Smooth muscle cell (in vitro differentiated cells): ENCODE measurements at regions not wholly inside any gene's neighbourhood (a gene's known extent, or its start where the extent isn't known, plus 50 kb on each side); places are given as distances from the start of the nearest gene placed in this dataset.

ENCODE experiments used
- DNase-seq: peaks from one replicate; lab custom pipeline; 2025; ENCODE audit not compliant: unreplicated experiment; lab: John Stamatoyannopoulos, UW
- H2AFZ ChIP-seq: fragments of 200-600 bp; sonication (generic); 2 replicates; pipeline ENCODE4 v1.6.0; 2016; ENCODE audit warnings: antibody characterized with exemption, low read depth, mild to moderate bottlenecking
- H3F3A ChIP-seq: fragments of 200-600 bp; sonication (generic); 2 replicates; pipeline ENCODE4 v1.6.0; 2017; ENCODE audit warnings: antibody characterized with exemption, low read depth
- H3K27ac ChIP-seq: fragments of 200-600 bp; sonication (generic); 2 replicates; pipeline ENCODE4 v1.5.1; 2016; ENCODE audit warnings: low read depth, mild to moderate bottlenecking
- H3K27me3 ChIP-seq: fragments of 200-600 bp; sonication (generic); 2 replicates; pipeline ENCODE4 v1.6.1; 2016; ENCODE audit warnings: low read depth, mild to moderate bottlenecking
- H3K36me3 ChIP-seq: fragments of 200-600 bp; sonication (generic); 2 replicates; pipeline ENCODE4 v1.5.1; 2016; ENCODE audit warnings: low read depth
- H3K4me1 ChIP-seq: fragments of 200-600 bp; sonication (generic); 2 replicates; pipeline ENCODE4 v1.5.1; 2016; ENCODE audit warnings: low read depth
- H3K4me2 ChIP-seq: fragments of 200-600 bp; sonication (generic); 2 replicates; pipeline ENCODE4 v1.6.0; 2016; ENCODE audit warnings: mild to moderate bottlenecking
- H3K4me3 ChIP-seq: fragments of 200-600 bp; sonication (generic); 2 replicates; pipeline ENCODE4 v1.5.1; 2016; ENCODE audit warnings: mild to moderate bottlenecking
- H3K79me2 ChIP-seq: fragments of 200-600 bp; sonication (generic); 2 replicates; pipeline ENCODE4 v1.6.0; 2016; ENCODE audit warnings: low read depth, mild to moderate bottlenecking
- H3K9ac ChIP-seq: fragments of 200-600 bp; sonication (generic); 2 replicates; pipeline ENCODE4 v1.6.0; 2016; ENCODE audit warnings: low read depth
- H3K9me3 ChIP-seq: fragments of 200-600 bp; sonication (generic); replicated peaks from 2 replicates; pipeline ENCODE4 v1.5.1; 2016; ENCODE audit warnings: low read depth
- H4K20me1 ChIP-seq: fragments of 200-600 bp; sonication (generic); 2 replicates; pipeline ENCODE4 v1.6.0; 2016; ENCODE audit warnings: low read depth
- WGBS: methylation state at CpG from one replicate; pipeline ENCODE4 v1.1.7; 2016; ENCODE audit warnings: low lambda C conversion rate; 5-methylcytosine and 5-hydroxymethylcytosine counted together
- TF ChIP-seq, protein P1 (sequence below): fragments of 200-600 bp; sonication (generic); IDR thresholded peaks from 2 replicates; pipeline ENCODE4 v1.5.1; 2017; ENCODE audit warnings: borderline replicate concordance, mild to moderate bottlenecking, antibody characterized with exemption; ENCODE audit not compliant: insufficient read depth, poor library complexity, severe bottlenecking

DNA sequence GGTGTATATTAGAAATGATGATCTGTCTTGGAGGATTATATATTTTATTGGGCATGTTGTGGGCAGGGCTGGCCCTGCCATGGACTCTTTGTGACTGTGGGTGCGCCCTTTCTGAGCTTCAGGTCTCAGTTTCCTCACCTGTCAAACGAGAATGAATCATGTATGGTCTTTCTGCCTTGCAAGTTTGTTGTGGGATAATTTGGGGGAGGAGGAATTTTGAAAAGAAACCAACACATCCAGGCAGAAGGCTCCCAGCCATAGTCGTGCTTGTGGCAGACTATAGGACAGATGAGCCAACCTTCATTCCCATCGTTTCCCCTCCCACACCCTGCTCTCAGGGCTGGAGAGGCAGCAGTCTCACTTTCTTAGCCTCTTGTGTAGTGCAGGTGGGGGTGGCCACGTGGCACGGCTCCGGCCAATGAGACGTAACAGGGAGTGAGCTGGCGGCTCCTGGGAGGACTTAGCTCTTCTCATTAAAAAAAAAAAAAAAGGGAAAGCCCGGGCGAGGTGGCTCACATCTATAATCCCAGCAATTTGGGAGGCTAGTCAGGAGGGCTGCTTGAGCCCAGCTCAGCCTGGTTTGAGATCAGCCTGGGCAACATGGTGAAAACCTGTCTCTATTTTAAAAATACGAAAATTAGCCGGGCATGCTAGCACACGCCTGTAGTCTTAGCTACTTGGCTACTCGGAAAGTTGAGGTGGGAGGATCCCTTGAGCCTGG lies 63.1 kb downstream of the RHOB start:
- no peaks in the 10 kb centered on the region for H3K36me3 ChIP-seq
- H4K20me1 ChIP-seq: no peaks in the 10 kb centered on the region
- 30% methylated on average over 15 of the region's 15 CpGs for WGBS
- DNase-seq: no peak
- no peak overlapping the region for H3K4me3 ChIP-seq
- H3K27ac ChIP-seq: peak overlapping the region; percentile 53
- no peaks in the 10 kb centered on the region for H3K27me3 ChIP-seq
- H3K79me2 ChIP-seq: no peaks in the 10 kb centered on the region
- H2AFZ ChIP-seq: peak overlapping the region; percentile 19
- H3K4me1 ChIP-seq: peaks cover 13% of the 10 kb centered on the region
- TF ChIP-seq, protein P1, sequence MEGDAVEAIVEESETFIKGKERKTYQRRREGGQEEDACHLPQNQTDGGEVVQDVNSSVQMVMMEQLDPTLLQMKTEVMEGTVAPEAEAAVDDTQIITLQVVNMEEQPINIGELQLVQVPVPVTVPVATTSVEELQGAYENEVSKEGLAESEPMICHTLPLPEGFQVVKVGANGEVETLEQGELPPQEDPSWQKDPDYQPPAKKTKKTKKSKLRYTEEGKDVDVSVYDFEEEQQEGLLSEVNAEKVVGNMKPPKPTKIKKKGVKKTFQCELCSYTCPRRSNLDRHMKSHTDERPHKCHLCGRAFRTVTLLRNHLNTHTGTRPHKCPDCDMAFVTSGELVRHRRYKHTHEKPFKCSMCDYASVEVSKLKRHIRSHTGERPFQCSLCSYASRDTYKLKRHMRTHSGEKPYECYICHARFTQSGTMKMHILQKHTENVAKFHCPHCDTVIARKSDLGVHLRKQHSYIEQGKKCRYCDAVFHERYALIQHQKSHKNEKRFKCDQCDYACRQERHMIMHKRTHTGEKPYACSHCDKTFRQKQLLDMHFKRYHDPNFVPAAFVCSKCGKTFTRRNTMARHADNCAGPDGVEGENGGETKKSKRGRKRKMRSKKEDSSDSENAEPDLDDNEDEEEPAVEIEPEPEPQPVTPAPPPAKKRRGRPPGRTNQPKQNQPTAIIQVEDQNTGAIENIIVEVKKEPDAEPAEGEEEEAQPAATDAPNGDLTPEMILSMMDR: no peak
- peak overlapping the region; percentile 10 for H3K4me2 ChIP-seq
- H3K9me3 ChIP-seq: no peaks in the 10 kb centered on the region
- H3K9ac ChIP-seq: no peak overlapping the region
- H3F3A ChIP-seq: peaks cover 27% of the 10 kb centered on the region

DNA sequence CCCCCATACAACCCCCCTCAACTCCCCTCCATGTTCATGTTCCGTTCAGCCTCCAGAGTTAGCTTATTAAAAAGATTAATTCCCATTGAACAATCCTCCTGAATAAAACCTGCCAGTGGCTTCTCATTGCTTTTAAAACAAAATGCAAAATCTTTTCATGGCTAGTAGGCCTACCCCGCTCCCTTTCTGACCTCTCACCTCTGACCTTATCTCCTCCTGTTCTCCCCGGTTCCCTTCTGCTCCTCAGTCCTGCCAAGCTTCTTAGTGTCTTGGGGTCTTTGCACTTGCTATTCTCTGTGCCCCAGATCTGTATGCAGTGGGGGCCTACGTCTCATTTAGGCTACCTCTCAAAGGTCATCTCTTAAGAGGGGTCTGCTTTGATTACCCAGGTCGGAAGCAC lies 64.3 kb downstream of the RHOB start:
- TF ChIP-seq, protein P1: no peak
- no peaks in the 10 kb centered on the region for H3K27me3 ChIP-seq
- no peak overlapping the region for H3K4me3 ChIP-seq
- no peak for DNase-seq
- no peaks in the 10 kb centered on the region for H3K9me3 ChIP-seq
- H3K79me2 ChIP-seq: no peaks in the 10 kb centered on the region
- H3K9ac ChIP-seq: no peak overlapping the region
- no peak overlapping the region for H2AFZ ChIP-seq
- no peak overlapping the region for H3K27ac ChIP-seq
- peaks cover 13% of the 10 kb centered on the region for H3K4me1 ChIP-seq
- H3K36me3 ChIP-seq: no peaks in the 10 kb centered on the region
- no peaks in the 10 kb centered on the region for H4K20me1 ChIP-seq
- WGBS: 95% methylated on average over 5 of the region's 5 CpGs
- H3F3A ChIP-seq: peaks cover 22% of the 10 kb centered on the region
- no peak overlapping the region for H3K4me2 ChIP-seq

DNA sequence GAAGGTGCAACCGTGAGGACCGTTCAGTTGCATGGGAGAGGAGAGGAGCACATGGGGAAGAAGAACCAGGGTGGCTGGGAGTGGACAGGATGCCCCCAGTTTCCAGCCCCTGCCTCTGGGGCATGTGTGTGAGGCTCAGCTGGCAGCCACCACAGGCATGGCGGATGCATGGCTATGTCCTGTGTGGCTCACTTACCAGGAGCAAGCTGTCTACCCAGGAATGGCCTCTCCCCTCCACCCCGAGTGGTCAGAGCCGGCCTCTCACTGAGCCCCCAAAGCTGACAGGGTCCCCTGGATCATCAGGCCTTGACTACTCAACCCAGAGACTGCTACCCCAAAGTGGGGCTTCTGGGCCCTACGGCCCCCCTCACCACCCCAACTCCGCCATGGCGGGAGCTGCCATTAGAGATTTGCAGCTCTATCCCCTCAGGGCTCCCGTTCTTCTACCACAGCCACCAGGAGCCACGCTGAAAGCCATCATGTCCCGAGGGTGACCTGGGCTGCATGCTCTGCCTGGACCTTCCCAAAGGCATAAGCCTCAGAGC lies 65.3 kb downstream of the RHOB start:
- Histone ChIP-seq H3K27me3 (no peaks in the 10 kb centered on the region), H3F3A (peaks cover 15% of the 10 kb centered on the region), H3K9ac (no peak overlapping the region), H3K4me2 (no peak overlapping the region), H3K4me3 (no peak overlapping the region), H2AFZ (no peak overlapping the region), H3K36me3 (no peaks in the 10 kb centered on the region), H3K79me2 (no peaks in the 10 kb centered on the region), H3K9me3 (no peaks in the 10 kb centered on the region), H4K20me1 (no peaks in the 10 kb centered on the region), H3K4me1 (peaks cover 19% of the 10 kb centered on the region), H3K27ac (no peak overlapping the region)
- no peak for DNase-seq
- WGBS: 95% methylated on average over 11 of the region's 11 CpGs
- TF ChIP-seq, protein P1: no peak

DNA sequence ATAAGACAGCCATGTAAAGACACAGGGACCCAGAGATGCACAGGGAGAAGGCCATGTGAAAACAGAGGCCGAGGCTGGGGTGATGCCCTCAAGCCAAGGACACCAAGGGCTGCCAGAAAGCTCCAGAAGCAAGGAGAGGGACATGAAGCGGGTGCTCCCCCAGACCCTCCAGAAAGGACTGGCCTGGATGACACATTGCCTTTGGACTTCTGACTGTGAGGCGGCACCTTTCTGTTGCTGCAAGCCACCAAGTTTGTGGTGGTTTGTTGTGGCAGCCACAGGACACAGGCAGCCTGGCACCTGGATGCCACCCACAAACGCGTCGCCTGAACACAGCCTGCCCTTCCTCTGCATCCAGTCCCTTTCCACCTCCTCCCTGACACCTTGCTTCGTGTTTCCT lies 67.1 kb downstream of the RHOB start:
- no peaks in the 10 kb centered on the region for H4K20me1 ChIP-seq
- H3K27me3 ChIP-seq: no peaks in the 10 kb centered on the region
- no peak overlapping the region for H3K9ac ChIP-seq
- no peak overlapping the region for H3K27ac ChIP-seq
- H3K4me1 ChIP-seq: peaks cover 19% of the 10 kb centered on the region
- no peak for DNase-seq
- H3K4me2 ChIP-seq: no peak overlapping the region
- H3K36me3 ChIP-seq: no peaks in the 10 kb centered on the region
- H2AFZ ChIP-seq: no peak overlapping the region
- H3F3A ChIP-seq: peaks cover 10% of the 10 kb centered on the region
- TF ChIP-seq, protein P1: no peak
- H3K4me3 ChIP-seq: no peak overlapping the region
- WGBS: 91% methylated on average over 7 of the region's 7 CpGs
- H3K79me2 ChIP-seq: no peaks in the 10 kb centered on the region
- H3K9me3 ChIP-seq: no peaks in the 10 kb centered on the region
